NOMO-1 treated with DMSO at 0.1 percent for 48 hours (cell line): ENCODE measurements at regions not wholly inside any gene's neighbourhood (a gene's known extent, or its start where the extent isn't known, plus 50 kb on each side); places are given as distances from the start of the nearest gene placed in this dataset.

Experiments used
- DNase-seq: peaks from one replicate; lab custom pipeline; 2025; ENCODE audit not compliant: unreplicated experiment; lab: John Stamatoyannopoulos, UW

GRCh38 chr18:45298986-45299385, 316.3 kb upstream of the SLC14A2 start:
- no peak for DNase-seq

DNA sequence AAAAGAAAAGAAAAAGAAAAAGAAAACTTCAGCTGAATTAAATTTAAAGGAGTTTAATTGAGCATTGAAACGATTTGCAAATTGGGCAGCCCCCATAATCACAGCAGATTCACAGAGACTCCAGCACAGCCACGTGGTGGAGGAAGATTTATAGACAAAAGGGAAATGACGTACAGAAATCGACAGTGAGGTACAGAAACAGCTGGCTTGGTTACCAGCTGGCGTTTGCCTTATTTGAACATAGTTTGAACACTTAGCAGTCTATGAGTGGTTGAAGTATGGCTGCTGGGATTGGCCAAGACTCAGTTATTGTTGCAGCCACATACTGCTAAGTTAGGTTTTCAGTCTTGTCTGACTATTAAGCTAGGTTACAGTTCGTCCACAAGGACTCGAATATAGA, 312.2 kb upstream of the SLC14A2 start:
- no peak for DNase-seq

DNA sequence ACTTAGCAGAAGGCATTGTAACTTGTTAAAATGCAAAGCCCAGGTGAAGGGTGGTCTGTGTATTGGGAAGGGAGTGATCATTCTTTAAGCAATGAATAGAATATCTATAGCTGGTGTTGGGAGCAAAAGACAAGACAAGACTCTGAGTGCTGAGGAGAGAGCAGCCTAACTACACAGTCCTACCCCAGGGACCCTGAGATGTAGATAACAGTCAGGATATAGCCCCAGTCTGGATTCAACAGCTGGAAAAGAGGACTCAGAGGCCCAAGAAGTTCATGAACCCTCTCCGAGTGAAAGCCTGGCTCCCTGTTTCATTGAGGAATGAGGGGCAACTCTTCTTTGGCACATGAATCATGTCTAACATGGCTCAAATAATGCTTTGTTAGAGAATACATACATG, 310.7 kb upstream of the SLC14A2 start:
- DNase-seq, result no peak

DNA sequence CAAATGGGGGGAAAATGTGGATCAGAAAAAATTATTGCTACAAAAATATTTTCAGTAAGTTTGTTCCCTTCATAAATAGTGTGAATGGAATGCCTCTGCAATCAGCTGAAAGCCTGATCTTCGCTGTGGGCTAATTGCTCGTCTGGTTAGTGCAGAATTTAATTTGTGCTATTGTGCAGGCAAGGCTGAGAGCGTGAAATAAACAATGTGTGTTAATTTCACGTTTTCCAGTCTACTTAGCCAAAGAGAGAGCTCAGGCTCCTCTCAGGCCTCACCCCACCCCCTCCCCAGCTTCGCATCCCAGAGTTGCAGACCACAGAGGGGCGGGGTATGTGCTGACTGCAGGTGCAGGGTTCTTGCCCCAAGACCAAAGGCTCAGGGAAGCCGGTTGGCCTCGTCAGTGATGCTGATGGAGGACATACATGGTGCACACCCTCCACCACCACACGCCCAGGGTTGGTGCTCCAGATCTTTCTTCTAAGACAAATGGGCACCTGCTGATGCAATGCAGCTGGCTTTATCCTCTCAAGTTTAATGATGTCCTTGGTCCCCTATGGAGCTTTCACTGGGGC, 302.6 kb upstream of the SLC14A2 start:
- DNase-seq, result no peak

DNA sequence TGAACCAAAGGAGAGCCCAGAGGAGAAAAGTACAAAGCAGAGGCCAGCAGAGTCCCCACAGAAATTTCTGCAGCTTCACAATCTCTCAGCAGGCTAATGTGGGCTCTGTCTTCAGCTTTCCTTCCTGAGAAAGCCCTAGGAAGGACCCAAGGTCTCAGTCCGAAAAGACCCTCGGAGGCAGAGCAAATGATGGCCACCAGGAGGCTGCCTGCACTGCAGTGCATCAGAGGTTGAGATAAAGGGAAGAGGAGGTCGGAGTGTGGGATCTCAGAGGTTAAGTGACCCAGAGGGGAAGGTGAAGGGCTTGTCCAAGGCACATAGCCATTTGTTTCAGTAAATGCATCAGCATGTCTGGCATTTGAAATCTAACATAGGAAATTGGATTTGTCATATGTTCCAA, 299.1 kb upstream of the SLC14A2 start:
- no peak for DNase-seq

DNA sequence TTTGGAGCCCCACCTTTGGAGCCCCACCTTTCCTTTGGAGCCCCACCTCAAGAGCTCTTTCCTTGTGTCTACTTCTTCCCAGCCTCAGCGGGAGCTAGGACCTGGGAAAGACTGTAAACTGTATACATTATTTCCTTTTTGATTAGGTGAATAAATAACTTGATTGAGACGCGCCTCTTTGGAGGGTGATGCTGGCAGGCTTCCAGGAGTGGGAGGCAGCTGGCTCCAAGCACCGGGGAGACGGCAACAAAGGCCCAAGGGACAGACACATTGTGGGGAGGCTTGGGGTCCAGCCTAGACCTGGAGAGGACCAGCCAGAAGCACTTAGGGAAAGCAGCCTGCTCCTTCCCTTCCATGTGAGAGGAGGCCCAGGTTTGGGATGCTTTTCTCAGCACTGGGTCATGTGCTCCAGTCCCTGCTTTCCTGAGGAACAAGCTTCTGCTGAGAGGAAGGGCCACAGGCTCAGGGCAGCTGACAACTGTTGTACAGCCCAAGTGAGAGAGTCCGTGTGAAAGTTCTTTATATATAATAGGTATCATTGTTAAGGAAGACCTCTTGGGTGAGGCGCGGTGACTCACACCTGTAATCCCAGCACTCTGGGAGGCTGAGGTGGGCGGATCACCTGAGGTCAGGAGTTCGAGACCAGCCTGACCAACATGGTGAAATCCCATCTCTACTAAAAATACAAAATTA, 297.2 kb upstream of the SLC14A2 start:
- no peak for DNase-seq

GRCh38 chr18:45320724-45321123, 294.6 kb upstream of the SLC14A2 start:
- DNase-seq, result peak; percentile 22

DNA sequence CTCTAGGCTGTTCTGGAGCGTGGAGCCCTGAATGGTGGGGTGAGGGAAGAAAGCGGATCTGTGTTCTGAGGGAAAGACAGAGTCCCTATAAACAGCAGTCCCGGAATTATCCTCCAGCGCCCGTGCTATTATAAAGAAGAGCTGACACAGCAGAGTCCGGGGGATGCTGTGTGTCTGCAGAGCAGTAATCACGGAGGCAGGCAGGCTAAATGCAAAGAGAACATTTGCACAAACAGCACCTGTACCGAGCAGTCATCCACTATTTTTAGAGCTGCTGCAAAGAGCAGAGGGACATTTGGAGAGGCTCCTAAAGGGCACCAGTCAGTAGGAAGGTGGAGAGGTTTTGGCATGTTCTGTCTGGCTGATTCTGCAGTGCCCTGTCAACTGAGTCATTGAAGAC, 293.8 kb upstream of the SLC14A2 start:
- no peak for DNase-seq

DNA sequence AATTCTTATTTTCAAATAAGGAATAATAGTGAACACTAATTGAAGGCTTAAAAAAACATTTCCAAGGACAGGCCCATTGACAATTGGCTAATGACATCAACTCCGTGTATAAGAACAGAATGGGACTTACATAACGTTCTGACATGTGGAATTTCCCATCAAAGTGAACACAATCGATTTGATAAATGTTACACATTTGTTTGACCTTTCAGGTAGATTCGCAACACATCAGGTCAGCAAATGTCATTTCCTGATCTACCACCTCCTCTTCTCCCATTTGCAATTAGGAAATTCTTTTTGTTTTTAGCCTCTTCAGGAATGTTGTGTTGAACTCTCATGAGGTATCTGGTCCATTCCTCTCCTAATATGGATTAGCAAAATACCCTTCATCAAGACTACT, 292.9 kb upstream of the SLC14A2 start:
- DNase-seq, result no peak

DNA sequence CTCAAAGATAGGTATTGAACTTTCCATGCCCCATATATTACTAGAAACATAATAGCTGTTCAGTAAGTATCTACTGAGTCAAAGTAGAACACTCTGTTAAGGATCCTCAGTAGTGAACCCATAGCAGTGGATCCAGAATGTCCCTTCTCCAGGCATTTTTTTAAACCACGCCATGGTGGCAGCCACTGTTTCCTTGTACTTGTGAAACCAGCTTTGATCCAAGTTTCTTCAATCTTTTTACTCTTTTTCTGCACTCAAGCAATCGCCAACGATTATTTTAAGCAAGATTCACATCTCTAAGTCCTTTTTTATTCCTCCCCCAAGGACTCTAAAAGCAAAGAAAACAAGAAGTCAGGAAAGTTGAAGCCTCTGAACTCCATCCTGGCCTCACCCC, 291.2 kb upstream of the SLC14A2 start:
- DNase-seq, result no peak

GRCh38 chr18:45324495-45325113, 290.7 kb upstream of the SLC14A2 start:
- no peak for DNase-seq

GRCh38 chr18:45325778-45326177, 289.5 kb upstream of the SLC14A2 start:
- DNase-seq, result no peak

DNA sequence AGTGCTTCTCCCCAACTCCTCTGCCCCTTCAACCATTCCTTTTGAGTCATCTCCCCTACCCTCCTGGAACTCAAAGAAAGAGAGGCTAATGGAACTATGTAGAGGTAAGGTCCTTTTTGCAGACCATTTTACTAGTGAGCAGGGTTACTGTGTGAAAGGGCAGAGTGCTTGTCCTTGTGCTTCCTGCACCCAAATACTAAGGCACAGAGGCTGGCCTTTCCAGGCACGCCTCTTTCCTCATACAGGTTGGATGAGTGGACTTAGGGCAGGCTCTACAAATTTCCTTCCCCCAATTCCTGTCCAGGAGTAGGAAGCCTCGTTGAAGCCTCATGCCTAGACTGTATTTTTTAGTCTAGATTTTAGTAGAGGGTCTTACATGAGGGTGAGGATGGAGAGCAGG, 288.8 kb upstream of the SLC14A2 start:
- DNase-seq, result no peak

DNA sequence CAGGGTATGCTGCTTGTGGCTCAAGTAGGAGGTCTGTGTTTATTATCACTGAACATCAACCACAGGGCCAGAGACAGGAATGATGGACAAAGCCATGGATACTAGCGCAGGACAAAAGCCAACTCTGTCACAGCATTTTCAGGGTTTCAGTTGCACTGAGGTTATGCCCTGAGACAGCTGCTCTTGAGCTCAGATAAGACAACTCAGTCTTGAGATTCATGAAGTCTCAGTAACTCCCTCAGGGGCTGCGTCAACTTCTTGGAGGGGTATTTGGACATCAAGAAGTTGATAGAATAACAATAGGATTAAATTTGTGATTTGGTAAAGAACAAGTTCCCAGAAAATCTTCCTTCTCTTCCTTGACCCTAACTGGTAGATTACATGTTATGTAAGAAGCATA, 287.0 kb upstream of the SLC14A2 start:
- no peak for DNase-seq

DNA sequence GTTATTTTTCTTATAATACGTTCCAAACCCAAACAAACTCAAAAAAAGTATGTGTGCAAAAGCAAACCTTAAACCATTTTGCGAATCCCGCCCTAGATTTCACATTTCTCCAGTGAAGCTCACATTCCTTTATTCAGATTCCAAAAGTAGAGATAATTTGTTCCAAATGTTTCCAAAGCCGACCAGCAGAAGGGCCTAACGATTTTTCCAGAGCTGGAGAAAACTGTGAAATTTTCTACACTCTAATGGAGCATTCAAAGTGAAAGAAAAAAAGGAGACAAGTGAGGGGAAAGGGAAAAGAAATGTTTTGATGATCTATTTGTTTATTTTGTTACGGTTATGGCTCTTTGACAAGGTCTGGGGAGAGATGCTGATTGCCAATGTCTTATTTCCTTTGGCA, 286.5 kb upstream of the SLC14A2 start:
- DNase-seq, result no peak

DNA sequence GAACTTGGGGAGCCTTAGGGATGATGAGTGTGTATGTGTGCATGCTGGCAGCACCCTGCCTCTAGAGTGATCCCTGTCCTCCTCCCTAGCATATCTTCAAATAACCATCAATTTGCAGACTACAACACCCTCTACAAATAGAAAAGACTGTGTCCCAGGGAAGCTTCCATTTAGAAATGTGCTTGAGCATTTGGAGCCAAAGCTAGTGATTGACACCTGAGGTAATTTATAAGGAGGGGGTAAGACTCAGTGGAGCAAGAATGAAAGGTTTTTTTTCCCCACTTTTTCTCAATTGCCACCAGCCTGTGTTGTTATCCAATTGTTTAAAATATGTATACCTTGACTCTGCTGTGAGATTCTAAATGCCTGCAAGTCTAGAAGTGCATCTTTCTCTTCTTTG, 286.0 kb upstream of the SLC14A2 start:
- DNase-seq, result no peak

DNA sequence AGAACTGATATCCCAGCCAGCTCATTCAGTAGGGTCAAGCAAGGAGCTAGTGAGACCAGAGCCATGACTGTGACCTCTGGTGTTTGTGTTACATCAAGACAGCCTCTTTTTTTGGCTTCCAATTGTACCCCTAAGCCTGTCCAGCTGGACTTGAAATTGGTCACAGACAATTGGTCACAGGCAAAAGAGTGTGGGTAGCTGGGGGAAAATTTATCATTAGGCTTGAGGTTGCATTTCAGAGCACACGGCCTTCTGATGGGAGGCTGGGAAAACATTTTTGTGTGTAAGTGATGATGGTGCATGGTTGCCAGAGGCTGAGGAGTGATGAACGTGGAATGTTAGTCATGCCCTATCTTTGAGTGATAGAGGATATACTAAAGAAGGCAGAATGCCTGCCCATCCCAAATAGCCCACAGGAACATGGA, 285.1 kb upstream of the SLC14A2 start:
- DNase-seq, result no peak

DNA sequence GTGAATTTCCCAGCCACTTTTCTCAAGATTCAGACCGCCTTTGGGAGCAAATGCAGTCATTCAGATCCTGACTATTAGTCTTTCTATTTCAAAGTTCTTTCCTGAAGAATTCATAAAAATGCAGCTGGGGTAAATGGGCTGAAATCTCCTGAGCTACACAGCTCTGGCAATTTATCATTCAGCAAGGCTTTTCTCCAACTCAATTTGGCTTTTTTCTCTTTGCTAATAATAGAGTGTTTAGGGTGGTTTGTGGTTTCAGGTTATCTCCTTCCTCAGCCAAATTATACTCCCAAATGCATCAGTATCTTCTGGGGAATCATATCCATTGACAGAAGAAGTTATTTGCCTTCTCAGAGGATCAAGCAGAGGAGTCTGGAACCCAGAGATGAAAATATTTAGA, 282.4 kb upstream of the SLC14A2 start:
- DNase-seq, result no peak

DNA sequence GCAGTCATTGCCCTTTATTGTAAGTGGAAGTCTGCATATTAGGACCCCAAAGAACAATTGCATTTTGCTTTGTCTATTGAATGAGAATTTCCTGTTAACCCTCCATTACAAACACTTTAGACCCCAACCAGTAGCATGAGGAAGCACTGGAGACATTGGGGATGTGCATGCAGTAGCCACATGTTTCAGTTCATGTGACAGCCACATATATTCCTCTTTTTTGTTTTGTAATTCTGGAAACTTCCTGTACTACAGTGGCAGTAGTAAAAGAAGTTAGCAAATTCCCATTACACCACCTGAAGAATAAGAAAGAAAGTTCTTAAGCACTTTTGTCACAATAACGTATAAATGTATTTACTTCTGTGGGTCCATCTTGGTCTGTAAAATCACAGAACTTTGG, 281.1 kb upstream of the SLC14A2 start:
- DNase-seq, result peak; percentile 22

GRCh38 chr18:45335282-45336043, 279.8 kb upstream of the SLC14A2 start:
- no peak for DNase-seq

DNA sequence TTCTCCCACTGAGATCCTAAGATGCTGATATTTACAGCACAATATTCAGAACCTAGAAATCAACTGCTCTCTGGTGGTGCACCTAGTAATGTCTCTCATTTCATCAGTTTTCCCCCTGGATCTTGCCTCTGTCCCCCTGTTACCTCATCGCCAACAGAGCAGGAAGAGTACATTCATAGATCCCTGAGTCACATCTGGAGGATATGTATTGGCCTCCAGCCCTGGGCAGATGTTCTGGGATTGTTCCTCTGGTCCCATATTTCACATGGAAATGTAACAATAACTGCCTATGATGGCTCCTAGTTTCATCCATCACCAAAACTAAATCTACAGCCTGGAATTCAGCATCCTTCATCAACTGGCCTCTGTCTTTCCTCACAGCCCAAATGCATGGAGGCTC, 278.8 kb upstream of the SLC14A2 start:
- no peak for DNase-seq

- no peak for DNase-seq
These were observed 277.8 kb upstream of the SLC14A2 start for GRCh38 chr18:45337477-45337876.
